ENCODE measurements at regions not wholly inside any gene's neighbourhood (a gene's known extent, or its start where the extent isn't known, plus 50 kb on each side); places are given as distances from the start of the nearest gene placed in this dataset.

DNA sequence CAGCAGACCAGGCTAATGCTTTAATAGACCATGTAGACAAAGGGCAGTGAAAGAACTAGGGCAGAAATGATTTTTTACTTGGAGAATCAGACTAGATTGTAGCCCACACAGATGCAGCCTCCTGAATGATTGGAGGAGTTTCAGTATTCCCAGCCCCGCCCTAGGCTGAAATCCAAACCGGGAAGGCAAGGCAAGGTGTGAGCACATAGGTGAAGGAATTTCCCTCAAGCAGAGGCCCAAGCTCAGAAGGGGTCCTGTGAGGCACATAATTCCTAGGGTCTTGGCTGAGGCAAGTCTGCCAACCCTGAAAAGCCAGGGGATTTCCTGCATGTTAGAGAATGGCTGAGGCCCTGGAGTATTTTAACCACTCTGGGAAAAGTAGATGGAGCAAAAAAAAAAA lies 56.4 kb upstream of the PAK3 start:
- ChIA-PET POLR2A (ENCODE audit: unreplicated experiment) (interaction anchor here (0.6 kb wide), 1 partner anchor 1245 kb away, joined by 3 read pairs; no protein-coding TSS in a partner anchor), CTCF (no interaction called here)

More for the DNA sequence above, 56.4 kb upstream of the PAK3 start:
- in situ Hi-C loops (cut with MboI; ENCODE audit: low sequenced_read_pairs) (no loop called here), dilution Hi-C loops (cut with HindIII; ENCODE audit: low sequenced_read_pairs, unreplicated experiment) (no loop called here), intact Hi-C loops (cut with micrococcal nuclease) (no loop called here)
- Histone ChIP-seq H2BK5ac (ENCODE audit: low read depth, low read length, poor library complexity, severe bottlenecking) (no peak overlapping the region), H3K27ac (ENCODE audit: insufficient read depth, low read length) (no peak overlapping the region), H4K20me1 (ENCODE audit: insufficient read depth, low read length) (no peaks in the 10 kb centered on the region), H3K4me2 (ENCODE audit: low read depth, low read length) (no peak overlapping the region), H4K91ac (ENCODE audit: insufficient read depth, low read depth, low read length) (no peak overlapping the region), H2AK9ac (replicated peaks; ENCODE audit: low read depth, low read length, poor library complexity) (no peak overlapping the region), H4K5ac (ENCODE audit: low read depth, low read length) (no peak overlapping the region), H3K79me1 (ENCODE audit: low read depth in 1 of 2, low read length in 2 of 2) (no peaks in the 10 kb centered on the region), H3K23ac (ENCODE audit: low read depth, low read length) (no peak overlapping the region), H3K36me3 (ENCODE audit: control insufficient read depth, insufficient read depth, low read length) (no peaks in the 10 kb centered on the region), H3K9me3 (ENCODE audit: control insufficient read depth, insufficient read depth, low read length) (no peaks in the 10 kb centered on the region), H3K4ac (ENCODE audit: low read depth, low read length) (no peak overlapping the region), H4K8ac (ENCODE audit: low read depth in 2 of 2, low read length in 2 of 2) (no peak overlapping the region; a peak in 1 of 4 replicates), H3K27me3 (ENCODE audit: control insufficient read depth, insufficient read depth, low read length) (peaks cover 6% of the 10 kb centered on the region), H3K14ac (replicated peaks; ENCODE audit: low read depth, low read length) (no peak overlapping the region), H3K56ac (ENCODE audit: extremely low read depth, insufficient read depth, low read length) (no peak overlapping the region), H3K9ac (ENCODE audit: low read depth, low read length) (no peak overlapping the region), H2AK5ac (ENCODE audit: low read depth, low read length) (no peak overlapping the region), H2BK120ac (ENCODE audit: low read depth, low read length) (no peak overlapping the region), H3K4me3 (ENCODE audit: insufficient read depth, low read depth, low read length) (no peak overlapping the region), H2AFZ (replicated peaks; ENCODE audit: low read length, poor library complexity) (no peak overlapping the region), H2BK15ac (ENCODE audit: low read depth, low read length) (no peak overlapping the region), H3K9me1 (ENCODE audit: insufficient read depth, low read length) (no peaks in the 10 kb centered on the region), H3K4me1 (ENCODE audit: control insufficient read depth, insufficient read depth, low read length) (peaks cover 1% of the 10 kb centered on the region; the same call in 1 of the 2 replicates), H3K18ac (ENCODE audit: low read depth, low read length) (no peak overlapping the region), H2BK20ac (ENCODE audit: low read depth, low read length) (no peak overlapping the region)
- no peak for ATAC-seq (ENCODE audit: low read depth)
- no peak for DNase-seq
- 40% methylated on average over 2 of the region's 2 CpGs; no CpG with 5 or more reads in 1 of the 2 experiments for WGBS, 2 experiments (ENCODE audit: extremely low coverage in 2 of 2, insufficient read length in 1 of 2)
- TF ChIP-seq FOS (IDR thresholded peaks at IDR 0.05; ENCODE audit: low read depth, low read length) (no peak), CHD1 (IDR thresholded peaks at IDR 0.05; ENCODE audit: low read depth, low read length) (no peak), POLR2A (IDR thresholded peaks at IDR 0.05; ENCODE audit: low read depth, low read length) (no peak), MXI1 (IDR thresholded peaks at IDR 0.05; ENCODE audit: borderline replicate concordance, low read depth, low read length) (no peak), SMC3 (IDR thresholded peaks at IDR 0.05; ENCODE audit: low read depth, low read length) (no peak), MAFK (IDR thresholded peaks at IDR 0.05; ENCODE audit: low read depth, low read length) (no peak), NFE2L2 (IDR thresholded peaks at IDR 0.05; ENCODE audit: low read depth, low read length) (no peak), MAZ (IDR thresholded peaks at IDR 0.05; ENCODE audit: borderline replicate concordance, low read depth, low read length) (no peak), BHLHE40 (IDR thresholded peaks at IDR 0.05; ENCODE audit: low read depth, low read length) (no peak), RCOR1 (IDR thresholded peaks at IDR 0.05; ENCODE audit: insufficient replicate concordance, low read length) (no peak), RFX5 (IDR thresholded peaks at IDR 0.05; ENCODE audit: low read depth, low read length) (no peak), RAD21 (IDR thresholded peaks at IDR 0.05; ENCODE audit: low read length) (no peak), CEBPB (IDR thresholded peaks at IDR 0.05; ENCODE audit: low read depth, low read length) (no peak)
- TF ChIP-seq, protein P1, sequence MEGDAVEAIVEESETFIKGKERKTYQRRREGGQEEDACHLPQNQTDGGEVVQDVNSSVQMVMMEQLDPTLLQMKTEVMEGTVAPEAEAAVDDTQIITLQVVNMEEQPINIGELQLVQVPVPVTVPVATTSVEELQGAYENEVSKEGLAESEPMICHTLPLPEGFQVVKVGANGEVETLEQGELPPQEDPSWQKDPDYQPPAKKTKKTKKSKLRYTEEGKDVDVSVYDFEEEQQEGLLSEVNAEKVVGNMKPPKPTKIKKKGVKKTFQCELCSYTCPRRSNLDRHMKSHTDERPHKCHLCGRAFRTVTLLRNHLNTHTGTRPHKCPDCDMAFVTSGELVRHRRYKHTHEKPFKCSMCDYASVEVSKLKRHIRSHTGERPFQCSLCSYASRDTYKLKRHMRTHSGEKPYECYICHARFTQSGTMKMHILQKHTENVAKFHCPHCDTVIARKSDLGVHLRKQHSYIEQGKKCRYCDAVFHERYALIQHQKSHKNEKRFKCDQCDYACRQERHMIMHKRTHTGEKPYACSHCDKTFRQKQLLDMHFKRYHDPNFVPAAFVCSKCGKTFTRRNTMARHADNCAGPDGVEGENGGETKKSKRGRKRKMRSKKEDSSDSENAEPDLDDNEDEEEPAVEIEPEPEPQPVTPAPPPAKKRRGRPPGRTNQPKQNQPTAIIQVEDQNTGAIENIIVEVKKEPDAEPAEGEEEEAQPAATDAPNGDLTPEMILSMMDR (conservative IDR thresholded peaks at IDR 0.05; ENCODE audit: low read depth, low read length), result no peak
- TF ChIP-seq, protein P2, sequence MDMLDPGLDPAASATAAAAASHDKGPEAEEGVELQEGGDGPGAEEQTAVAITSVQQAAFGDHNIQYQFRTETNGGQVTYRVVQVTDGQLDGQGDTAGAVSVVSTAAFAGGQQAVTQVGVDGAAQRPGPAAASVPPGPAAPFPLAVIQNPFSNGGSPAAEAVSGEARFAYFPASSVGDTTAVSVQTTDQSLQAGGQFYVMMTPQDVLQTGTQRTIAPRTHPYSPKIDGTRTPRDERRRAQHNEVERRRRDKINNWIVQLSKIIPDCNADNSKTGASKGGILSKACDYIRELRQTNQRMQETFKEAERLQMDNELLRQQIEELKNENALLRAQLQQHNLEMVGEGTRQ (IDR thresholded peaks at IDR 0.05; ENCODE audit: low read depth, low read length), result no peak
- TF ChIP-seq, protein P3, sequence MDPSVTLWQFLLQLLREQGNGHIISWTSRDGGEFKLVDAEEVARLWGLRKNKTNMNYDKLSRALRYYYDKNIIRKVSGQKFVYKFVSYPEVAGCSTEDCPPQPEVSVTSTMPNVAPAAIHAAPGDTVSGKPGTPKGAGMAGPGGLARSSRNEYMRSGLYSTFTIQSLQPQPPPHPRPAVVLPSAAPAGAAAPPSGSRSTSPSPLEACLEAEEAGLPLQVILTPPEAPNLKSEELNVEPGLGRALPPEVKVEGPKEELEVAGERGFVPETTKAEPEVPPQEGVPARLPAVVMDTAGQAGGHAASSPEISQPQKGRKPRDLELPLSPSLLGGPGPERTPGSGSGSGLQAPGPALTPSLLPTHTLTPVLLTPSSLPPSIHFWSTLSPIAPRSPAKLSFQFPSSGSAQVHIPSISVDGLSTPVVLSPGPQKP (IDR thresholded peaks at IDR 0.05; ENCODE audit: borderline replicate concordance, low read depth, low read length), result no peak
- no TSS peak for BruUV-seq (replicated peaks)
